C1 segment of cervical spinal cord (tissue), 14 donors: ENCODE measurements at regions not wholly inside any gene's neighbourhood (a gene's known extent, or its start where the extent isn't known, plus 50 kb on each side); places are given as distances from the start of the nearest gene placed in this dataset.
"Not testable (repeated sequence)": the region's sequence is repeated elsewhere in the genome, so short reads cannot be mapped to it uniquely, and the experiment has no call there.

Experiments used
- DNase-seq, 14 donors: peaks; one replicate each; lab custom pipeline; 2025; lab: John Stamatoyannopoulos, UW

- DNase-seq = no peak
These were observed 91.4 kb upstream of the LHX1 start for GRCh38 chr17:36845916-36846315.

DNA sequence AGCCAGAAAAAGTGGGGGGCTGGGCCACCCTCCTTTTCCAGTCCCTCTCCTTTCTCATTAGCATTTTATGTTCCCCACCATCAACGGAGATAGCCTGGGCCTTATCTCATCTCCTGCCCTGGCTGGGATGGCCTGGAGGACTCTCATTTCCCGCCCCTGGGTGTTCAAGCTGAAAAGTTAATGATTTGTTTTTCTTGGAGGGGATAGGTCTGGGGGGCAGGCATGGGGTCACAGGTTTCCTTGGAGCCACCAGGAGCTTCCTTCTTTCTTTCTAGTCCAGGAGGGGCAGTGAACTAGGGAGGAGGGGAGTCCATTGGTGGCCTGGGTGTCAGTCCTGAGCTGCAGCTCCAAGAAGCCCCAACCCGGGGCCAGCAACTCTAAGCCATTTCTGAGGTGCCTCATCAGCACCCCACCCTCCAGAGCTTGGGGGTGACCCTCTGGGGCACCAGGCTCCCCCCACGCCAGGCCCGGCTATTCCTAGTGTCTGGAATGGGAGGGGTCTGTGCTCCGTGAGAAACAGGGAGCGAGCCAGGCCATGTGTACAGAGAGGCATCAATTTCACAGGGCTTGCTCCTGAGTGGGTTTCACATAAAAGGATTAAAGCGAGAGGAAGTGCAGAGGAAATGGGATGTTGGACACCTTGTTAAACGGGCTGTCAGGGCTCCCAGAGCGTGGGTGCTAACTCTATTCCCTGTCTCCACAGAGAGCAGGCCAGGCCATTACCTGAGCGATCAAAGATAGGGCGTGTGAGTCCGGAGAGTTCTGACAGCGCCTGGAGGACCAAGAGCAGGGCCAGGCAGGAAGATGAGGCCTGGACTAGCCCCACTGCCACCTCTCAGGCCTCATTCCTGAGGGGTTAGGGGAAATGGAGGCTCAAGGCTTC is 90.6 kb upstream of the LHX1 start:
- DNase-seq = no peak

- no peak for DNase-seq
These were observed 89.0 kb upstream of the LHX1 start for GRCh38 chr17:36848008-36848902.

GRCh38 chr17:36849020-36849419 is 88.3 kb upstream of the LHX1 start:
- not testable (repeated sequence) for DNase-seq

DNA sequence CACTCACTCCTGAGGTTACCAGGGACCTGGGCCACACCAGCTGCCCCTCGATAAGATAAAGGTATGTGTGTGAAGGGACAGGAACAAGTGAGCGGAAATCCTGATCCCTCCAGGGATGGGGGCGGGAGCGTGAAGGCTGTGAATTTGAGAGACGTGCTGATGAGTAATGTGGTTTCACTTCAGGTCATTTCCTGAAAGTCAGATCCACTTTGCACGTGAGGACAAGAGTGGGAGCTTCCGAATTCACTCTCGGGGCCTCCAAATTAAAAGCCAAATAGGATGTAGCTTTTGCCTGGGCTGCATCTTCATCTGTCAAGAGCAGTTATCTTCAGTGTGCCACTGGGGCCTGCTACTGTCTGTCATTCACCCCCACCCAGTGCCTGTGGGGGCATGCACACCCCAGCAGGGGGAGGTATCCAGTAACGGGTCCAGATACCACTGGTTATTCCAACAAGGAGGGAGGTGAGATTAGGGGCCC is 87.4 kb upstream of the LHX1 start:
- no peak for DNase-seq

DNA sequence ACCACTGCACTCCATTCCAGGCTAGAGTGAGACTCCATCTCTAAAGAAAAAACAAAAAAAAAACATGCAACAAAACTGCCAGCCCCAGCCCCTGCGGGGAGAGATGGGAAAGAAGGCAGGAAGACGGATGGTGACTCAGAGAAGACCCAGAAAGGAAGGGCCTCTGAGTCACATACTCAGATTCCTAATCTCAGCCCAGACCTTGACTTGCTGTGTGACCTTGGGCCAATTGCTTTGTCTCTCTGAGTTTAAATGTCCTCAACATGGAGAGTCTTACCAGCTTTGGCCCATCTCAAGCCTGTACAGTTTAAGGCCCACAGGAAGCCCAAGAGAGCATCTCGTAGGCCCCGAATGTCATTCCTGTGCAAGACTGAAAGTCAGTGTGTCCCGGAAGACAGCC is 86.5 kb upstream of the LHX1 start:
- no peak for DNase-seq

- DNase-seq = no peak
These were observed 86.0 kb upstream of the LHX1 start for GRCh38 chr17:36851250-36851649.

- not testable (repeated sequence) for DNase-seq
These were observed 84.8 kb upstream of the LHX1 start for GRCh38 chr17:36852478-36852877.

DNA sequence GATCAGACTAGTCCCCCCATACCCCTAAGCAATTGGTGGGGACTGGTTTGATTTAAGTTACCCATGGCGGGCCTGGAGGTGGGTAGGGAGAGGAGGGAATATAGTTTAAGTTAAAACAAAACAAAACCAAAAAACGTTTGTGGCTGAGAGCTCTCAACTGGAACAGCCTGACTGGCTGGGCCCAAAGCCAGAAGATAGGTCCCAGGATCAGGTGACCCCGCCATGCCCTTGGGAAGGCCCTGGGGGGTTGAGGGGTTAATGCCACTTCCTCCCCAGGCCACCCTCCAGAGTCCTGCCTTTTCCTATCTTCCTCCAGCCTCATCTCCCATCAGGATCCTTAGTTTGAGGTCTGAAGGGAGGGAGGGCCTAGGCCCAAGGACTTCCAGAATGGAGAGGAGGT is 82.3 kb upstream of the LHX1 start:
- no peak for DNase-seq

DNA sequence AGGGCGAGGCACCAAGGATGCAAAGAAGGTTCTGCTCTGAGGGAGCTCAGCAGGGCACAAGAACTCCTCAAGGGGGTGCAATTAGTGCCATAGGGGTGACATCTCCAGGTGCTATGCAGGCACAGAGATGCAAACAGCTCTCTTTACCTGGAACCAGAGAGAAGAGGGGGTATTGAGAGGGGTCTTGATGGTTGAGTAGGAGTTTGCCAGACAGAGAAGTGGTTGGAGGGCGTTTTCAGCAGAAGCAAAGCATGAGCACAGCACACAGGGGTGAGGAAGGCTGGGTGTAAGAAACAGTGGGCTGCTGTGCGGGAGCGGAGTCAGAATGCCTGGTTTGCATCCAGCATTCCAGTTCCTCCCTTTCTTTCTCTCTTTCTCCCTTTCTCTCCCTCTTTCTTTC is 81.8 kb upstream of the LHX1 start:
- no peak for DNase-seq

DNA sequence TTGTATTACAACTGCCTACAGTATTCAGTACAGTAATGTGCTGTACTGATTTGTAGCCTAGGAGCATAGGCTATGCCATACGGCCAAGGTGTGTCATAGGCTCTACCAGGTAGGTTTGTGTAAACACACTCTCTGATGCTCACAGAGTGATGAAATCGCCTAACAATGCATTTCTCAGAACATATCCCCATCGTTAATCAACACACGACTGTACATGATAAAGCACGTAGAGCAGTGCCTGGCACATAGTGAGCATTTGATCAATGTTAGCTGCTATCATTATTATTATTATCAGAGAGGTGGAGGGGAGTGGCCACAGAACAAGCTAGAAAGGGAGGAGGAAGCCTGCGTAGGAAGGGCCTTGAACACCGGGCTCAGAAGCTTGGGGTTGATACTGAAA is 81.1 kb upstream of the LHX1 start:
- no peak for DNase-seq

GRCh38 chr17:36856903-36857381 is 80.3 kb upstream of the LHX1 start:
- no peak for DNase-seq

- no peak for DNase-seq
These were observed 79.6 kb upstream of the LHX1 start for GRCh38 chr17:36857698-36858097.

DNA sequence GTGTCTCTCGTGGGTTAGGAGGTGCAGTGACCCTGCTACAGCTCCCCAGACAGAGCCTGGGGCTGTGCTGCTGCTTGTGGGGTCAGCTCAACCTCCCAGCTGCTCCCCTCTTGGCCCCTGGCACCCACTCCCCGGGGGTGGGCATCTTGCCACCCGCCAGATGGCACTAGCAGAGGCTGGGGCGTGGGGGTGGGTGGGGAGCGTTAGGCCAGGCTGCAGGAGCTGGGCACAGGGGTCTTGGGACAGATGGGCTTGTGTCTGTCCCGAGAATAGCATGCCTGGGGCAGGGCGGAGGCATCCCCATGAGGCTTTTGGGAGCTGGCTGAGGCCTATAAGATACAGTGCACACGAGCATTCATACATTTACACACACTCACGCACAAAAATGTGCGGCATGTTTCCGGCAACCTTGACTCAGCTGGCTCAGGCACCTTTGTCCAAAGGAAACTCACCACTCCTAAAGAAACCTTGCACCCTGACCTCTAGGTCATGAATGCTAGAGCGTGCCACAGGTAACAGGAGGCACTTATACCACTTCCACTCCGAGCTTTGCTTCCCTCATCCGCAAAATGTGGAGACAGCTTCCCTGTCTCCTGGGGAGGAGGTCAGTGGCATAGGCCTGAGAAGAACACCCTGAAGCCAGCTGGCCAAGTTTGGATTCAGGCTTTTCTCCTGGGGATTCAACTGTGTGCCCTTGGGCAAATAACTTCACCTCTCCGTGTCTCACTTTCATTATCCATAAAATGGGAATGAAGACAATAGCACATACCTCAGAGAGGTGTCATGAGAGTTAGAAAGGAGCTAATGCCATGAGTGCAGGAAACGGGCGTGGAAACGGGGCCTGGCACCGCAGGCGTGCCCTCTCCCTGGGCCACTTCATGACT is 78.9 kb upstream of the LHX1 start:
- no peak for DNase-seq

GRCh38 chr17:36859003-36859300 is 78.3 kb upstream of the LHX1 start:
- DNase-seq = no peak

DNA sequence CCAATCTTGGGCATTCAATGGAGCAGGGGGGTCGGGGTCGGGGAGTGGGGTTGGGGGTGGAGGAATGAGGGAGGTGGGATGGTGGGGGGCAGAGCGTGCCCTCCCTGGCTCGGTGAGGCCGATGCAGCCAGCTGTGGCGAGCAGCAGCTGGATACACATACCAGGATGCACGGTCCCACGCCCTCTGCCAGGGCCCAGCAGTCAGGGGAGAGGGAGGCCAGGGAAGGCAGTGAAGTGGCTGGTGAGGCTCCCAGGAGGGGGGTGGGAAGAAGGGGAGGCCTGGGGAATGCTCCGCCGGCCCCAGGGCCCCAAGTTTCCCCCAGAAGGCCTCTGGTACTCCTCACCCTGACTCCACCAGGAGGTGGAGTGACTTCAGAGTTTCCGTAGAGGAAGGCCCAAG is 77.6 kb upstream of the LHX1 start:
- DNase-seq = no peak

GRCh38 chr17:36861531-36861930 is 75.7 kb upstream of the LHX1 start:
- DNase-seq = no peak

- DNase-seq = no peak
These were observed 75.0 kb upstream of the LHX1 start for GRCh38 chr17:36862116-36862920.

GRCh38 chr17:36863131-36863530 is 74.1 kb upstream of the LHX1 start:
- no peak for DNase-seq

DNA sequence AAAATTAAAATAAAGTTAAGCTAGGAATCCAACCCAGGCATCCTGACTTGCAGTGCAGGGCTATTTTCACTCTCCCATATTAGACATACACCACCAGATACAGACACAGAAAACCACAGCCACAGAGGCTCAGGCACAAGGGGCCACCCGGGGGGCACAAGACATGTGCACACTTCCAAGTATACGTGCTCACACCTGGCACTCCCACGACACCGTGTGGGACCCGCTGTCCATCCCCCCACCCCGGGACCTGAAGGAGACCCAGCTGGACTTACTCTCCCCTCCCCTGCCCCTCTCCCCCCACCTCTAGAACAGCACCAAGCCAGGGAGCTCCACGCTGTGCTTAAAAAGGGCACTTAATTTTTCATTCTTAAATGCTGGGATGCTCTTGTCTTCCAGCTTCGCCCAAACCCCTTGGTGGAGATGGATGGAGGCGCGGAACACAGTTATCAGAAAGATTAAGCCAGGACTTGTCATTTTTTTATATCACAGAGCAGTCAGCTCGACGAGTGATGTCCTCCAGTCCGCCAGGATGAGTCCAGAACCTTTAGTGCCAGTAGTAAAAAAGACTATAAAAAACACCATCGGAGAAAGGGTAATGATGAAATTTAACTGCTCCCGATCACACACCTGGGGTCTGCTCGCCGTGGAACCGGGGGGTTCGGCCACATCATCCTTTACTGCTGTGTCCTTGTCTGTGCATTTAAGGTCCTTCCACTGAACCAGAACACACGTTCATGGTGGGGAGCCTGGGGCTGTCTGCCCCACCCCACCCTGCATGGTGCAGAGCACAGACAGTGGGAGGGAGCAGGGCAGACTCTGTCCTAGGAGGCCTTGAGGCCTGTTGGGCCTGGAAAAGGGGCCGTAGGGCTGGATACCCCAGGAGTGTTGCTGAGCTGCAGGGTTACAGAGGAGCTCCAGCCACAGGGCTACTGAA is 73.3 kb upstream of the LHX1 start:
- DNase-seq = no peak
